ENCODE measurements at regions not wholly inside any gene's neighbourhood (a gene's known extent, or its start where the extent isn't known, plus 50 kb on each side); places are given as distances from the start of the nearest gene placed in this dataset.

GRCh38 chr16:7946142-7946541 lies 613.5 kb downstream of the RBFOX1 start:
- TF ChIP-seq, protein P1, sequence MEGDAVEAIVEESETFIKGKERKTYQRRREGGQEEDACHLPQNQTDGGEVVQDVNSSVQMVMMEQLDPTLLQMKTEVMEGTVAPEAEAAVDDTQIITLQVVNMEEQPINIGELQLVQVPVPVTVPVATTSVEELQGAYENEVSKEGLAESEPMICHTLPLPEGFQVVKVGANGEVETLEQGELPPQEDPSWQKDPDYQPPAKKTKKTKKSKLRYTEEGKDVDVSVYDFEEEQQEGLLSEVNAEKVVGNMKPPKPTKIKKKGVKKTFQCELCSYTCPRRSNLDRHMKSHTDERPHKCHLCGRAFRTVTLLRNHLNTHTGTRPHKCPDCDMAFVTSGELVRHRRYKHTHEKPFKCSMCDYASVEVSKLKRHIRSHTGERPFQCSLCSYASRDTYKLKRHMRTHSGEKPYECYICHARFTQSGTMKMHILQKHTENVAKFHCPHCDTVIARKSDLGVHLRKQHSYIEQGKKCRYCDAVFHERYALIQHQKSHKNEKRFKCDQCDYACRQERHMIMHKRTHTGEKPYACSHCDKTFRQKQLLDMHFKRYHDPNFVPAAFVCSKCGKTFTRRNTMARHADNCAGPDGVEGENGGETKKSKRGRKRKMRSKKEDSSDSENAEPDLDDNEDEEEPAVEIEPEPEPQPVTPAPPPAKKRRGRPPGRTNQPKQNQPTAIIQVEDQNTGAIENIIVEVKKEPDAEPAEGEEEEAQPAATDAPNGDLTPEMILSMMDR (IDR thresholded peaks at IDR 0.05) = no peak
- TF ChIP-seq EP300 (IDR thresholded peaks at IDR 0.05) = no peak
- no peak for TF ChIP-seq POLR2A (IDR thresholded peaks at IDR 0.05; ENCODE audit: low read depth)

Measured in esophagus muscularis mucosa (tissue), 4 donors.